ENCODE measurements at regions not wholly inside any gene's neighbourhood (a gene's known extent, or its start where the extent isn't known, plus 50 kb on each side); places are given as distances from the start of the nearest gene placed in this dataset.

GRCh38 chr6:27556406-27556805 lies 83.5 kb upstream of the ZNF184 start:
- Histone ChIP-seq H3K27me3 (ENCODE audit: control insufficient read depth in 4 of 4, insufficient read depth in 4 of 4, low read length in 3 of 4) (peaks cover 0 to 26% (median 21%) of the 10 kb centered on the region in 4 donors), H3K4me3 (ENCODE audit: low read depth in 1 of 3, low read length in 3 of 3) (no peak overlapping the region), H3K9ac (ENCODE audit: low read depth in 1 of 2, low read length in 2 of 2) (no peak overlapping the region), H3K36me3 (ENCODE audit: control insufficient read depth in 4 of 4, insufficient read depth in 3 of 4, low read depth in 1 of 4, low read length in 3 of 4) (no peaks in the 10 kb centered on the region), H3K9me3 (ENCODE audit: control insufficient read depth in 4 of 4, low read length in 3 of 4) (peaks cover 0 to 6% (median 2%) of the 10 kb centered on the region in 4 donors), H3K27ac (ENCODE audit: low read depth in 1 of 2, low read length in 2 of 2) (no peak overlapping the region), H3K4me1 (ENCODE audit: control insufficient read depth in 4 of 4, insufficient read depth in 4 of 4, low read length in 3 of 4) (no peaks in the 10 kb centered on the region)
- no peak for TF ChIP-seq HNF4G (IDR thresholded peaks at IDR 0.05)
- 25% methylated on average over 4 of the region's 4 CpGs for WGBS
- DNase-seq (ENCODE audit: low spot score), result no peak

GRCh38 chr6:27553123-27553904 lies 80.4 kb upstream of the ZNF184 start:
- no peaks in the 10 kb centered on the region for H3K36me3 ChIP-seq (ENCODE audit: control insufficient read depth in 4 of 4, insufficient read depth in 3 of 4, low read depth in 1 of 4, low read length in 3 of 4)
- H3K9ac ChIP-seq (ENCODE audit: low read depth in 1 of 2, low read length in 2 of 2), result no peak overlapping the region
- TF ChIP-seq, protein P1, sequence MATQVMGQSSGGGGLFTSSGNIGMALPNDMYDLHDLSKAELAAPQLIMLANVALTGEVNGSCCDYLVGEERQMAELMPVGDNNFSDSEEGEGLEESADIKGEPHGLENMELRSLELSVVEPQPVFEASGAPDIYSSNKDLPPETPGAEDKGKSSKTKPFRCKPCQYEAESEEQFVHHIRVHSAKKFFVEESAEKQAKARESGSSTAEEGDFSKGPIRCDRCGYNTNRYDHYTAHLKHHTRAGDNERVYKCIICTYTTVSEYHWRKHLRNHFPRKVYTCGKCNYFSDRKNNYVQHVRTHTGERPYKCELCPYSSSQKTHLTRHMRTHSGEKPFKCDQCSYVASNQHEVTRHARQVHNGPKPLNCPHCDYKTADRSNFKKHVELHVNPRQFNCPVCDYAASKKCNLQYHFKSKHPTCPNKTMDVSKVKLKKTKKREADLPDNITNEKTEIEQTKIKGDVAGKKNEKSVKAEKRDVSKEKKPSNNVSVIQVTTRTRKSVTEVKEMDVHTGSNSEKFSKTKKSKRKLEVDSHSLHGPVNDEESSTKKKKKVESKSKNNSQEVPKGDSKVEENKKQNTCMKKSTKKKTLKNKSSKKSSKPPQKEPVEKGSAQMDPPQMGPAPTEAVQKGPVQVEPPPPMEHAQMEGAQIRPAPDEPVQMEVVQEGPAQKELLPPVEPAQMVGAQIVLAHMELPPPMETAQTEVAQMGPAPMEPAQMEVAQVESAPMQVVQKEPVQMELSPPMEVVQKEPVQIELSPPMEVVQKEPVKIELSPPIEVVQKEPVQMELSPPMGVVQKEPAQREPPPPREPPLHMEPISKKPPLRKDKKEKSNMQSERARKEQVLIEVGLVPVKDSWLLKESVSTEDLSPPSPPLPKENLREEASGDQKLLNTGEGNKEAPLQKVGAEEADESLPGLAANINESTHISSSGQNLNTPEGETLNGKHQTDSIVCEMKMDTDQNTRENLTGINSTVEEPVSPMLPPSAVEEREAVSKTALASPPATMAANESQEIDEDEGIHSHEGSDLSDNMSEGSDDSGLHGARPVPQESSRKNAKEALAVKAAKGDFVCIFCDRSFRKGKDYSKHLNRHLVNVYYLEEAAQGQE (IDR thresholded peaks at IDR 0.05), result no peak
- TF ChIP-seq HNF4G (IDR thresholded peaks at IDR 0.05) (no peak), GABPA (IDR thresholded peaks at IDR 0.05 in 1 of 2, conservative IDR thresholded peaks at IDR 0.05 in 1 of 2) (no peak), SP1 (IDR thresholded peaks at IDR 0.05) (no peak), ATF3 (IDR thresholded peaks at IDR 0.05) (no peak), HNF4A (conservative IDR thresholded peaks at IDR 0.05) (no peak), RAD21 (IDR thresholded peaks at IDR 0.05) (no peak), RXRA (IDR thresholded peaks at IDR 0.05) (no peak), JUND (IDR thresholded peaks at IDR 0.05) (no peak), EGR1 (IDR thresholded peaks at IDR 0.05; ENCODE audit: low read depth in 2 of 2) (no peak), NR2F2 (IDR thresholded peaks at IDR 0.05) (no peak), TAF1 (conservative IDR thresholded peaks at IDR 0.05) (no peak), FOXA2 (IDR thresholded peaks at IDR 0.05) (no peak)
- TF ChIP-seq, protein P2, sequence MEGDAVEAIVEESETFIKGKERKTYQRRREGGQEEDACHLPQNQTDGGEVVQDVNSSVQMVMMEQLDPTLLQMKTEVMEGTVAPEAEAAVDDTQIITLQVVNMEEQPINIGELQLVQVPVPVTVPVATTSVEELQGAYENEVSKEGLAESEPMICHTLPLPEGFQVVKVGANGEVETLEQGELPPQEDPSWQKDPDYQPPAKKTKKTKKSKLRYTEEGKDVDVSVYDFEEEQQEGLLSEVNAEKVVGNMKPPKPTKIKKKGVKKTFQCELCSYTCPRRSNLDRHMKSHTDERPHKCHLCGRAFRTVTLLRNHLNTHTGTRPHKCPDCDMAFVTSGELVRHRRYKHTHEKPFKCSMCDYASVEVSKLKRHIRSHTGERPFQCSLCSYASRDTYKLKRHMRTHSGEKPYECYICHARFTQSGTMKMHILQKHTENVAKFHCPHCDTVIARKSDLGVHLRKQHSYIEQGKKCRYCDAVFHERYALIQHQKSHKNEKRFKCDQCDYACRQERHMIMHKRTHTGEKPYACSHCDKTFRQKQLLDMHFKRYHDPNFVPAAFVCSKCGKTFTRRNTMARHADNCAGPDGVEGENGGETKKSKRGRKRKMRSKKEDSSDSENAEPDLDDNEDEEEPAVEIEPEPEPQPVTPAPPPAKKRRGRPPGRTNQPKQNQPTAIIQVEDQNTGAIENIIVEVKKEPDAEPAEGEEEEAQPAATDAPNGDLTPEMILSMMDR (IDR thresholded peaks at IDR 0.05; ENCODE audit: low read depth, low read length, missing input control), result no peak
- WGBS, result 7% methylated on average over 23 of the region's 23 CpGs
- peaks cover 0 to 6% (median 3%) of the 10 kb centered on the region in 4 donors for H3K9me3 ChIP-seq (ENCODE audit: control insufficient read depth in 4 of 4, low read length in 3 of 4)
- H3K27me3 ChIP-seq (ENCODE audit: control insufficient read depth in 4 of 4, insufficient read depth in 4 of 4, low read length in 3 of 4), result peaks cover 0 to 20% (median 15%) of the 10 kb centered on the region in 4 donors
- H3K4me3 ChIP-seq (ENCODE audit: low read depth in 1 of 3, low read length in 3 of 3), result no peak overlapping the region
- no peak for DNase-seq (ENCODE audit: low spot score)
- no peaks in the 10 kb centered on the region for H3K4me1 ChIP-seq (ENCODE audit: control insufficient read depth in 4 of 4, insufficient read depth in 4 of 4, low read length in 3 of 4)
- H3K27ac ChIP-seq (ENCODE audit: low read depth in 1 of 2, low read length in 2 of 2), result no peak overlapping the region
